ENCODE measurements at regions not wholly inside any gene's neighbourhood (a gene's known extent, or its start where the extent isn't known, plus 50 kb on each side); places are given as distances from the start of the nearest gene placed in this dataset.

- H3K9ac ChIP-seq, result no peak overlapping the region
- no peak overlapping the region for H3K27ac ChIP-seq (ENCODE audit: low read depth in 2 of 2, low read length in 1 of 2)
- H3F3A ChIP-seq (replicated peaks; ENCODE audit: insufficient read depth), result no peaks in the 10 kb centered on the region
- DNase-seq, result no peak
- H3K9me3 ChIP-seq, result no peaks in the 10 kb centered on the region
- H4K20me1 ChIP-seq (ENCODE audit: insufficient read depth), result no peaks in the 10 kb centered on the region
- no peaks in the 10 kb centered on the region; a peak in 1 of 4 replicates for H3K4me1 ChIP-seq (ENCODE audit: control insufficient read depth in 1 of 2, insufficient read depth in 2 of 2, low read depth in 1 of 2, low read length in 1 of 2)
- TF ChIP-seq EP300 (IDR thresholded peaks at IDR 0.05; ENCODE audit: borderline replicate concordance in 1 of 2, low read depth in 1 of 2, low read length in 1 of 2) (no peak), EZH2phosphoT487 (IDR thresholded peaks at IDR 0.05; ENCODE audit: borderline replicate concordance, low read depth) (no peak), RXRA (IDR thresholded peaks at IDR 0.05; ENCODE audit: borderline replicate concordance, low read depth) (no peak), CTCF (IDR thresholded peaks at IDR 0.05) (no peak), POLR2AphosphoS5 (IDR thresholded peaks at IDR 0.05; ENCODE audit: low read depth, low read length) (no peak), CHD2 (IDR thresholded peaks at IDR 0.05; ENCODE audit: low read length, partially characterized antibody) (no peak), SIN3A (IDR thresholded peaks at IDR 0.05; ENCODE audit: borderline replicate concordance, low read depth, low read length) (no peak)
- TF ChIP-seq, protein P1, sequence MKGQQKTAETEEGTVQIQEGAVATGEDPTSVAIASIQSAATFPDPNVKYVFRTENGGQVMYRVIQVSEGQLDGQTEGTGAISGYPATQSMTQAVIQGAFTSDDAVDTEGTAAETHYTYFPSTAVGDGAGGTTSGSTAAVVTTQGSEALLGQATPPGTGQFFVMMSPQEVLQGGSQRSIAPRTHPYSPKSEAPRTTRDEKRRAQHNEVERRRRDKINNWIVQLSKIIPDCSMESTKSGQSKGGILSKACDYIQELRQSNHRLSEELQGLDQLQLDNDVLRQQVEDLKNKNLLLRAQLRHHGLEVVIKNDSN (IDR thresholded peaks at IDR 0.05; ENCODE audit: borderline replicate concordance, low read depth), result no peak
- CTCF ChIA-PET, result no interaction called here
- H3K4me3 ChIP-seq (ENCODE audit: low read depth in 2 of 2, low read length in 1 of 2), result no peak overlapping the region
- no peaks in the 10 kb centered on the region for H3K9me2 ChIP-seq
- WGBS (ENCODE audit: low lambda C conversion rate), result 84% methylated on average over 4 of the region's 4 CpGs
- POLR2A ChIA-PET, result no interaction called here
- no peak overlapping the region for H3K4me2 ChIP-seq
- H2AFZ ChIP-seq (ENCODE audit: low read depth), result no peak overlapping the region
- H3K36me3 ChIP-seq (replicated peaks in 1 of 2; ENCODE audit: control insufficient read depth in 1 of 2, insufficient read depth in 2 of 2, low read length in 1 of 2), result no peaks in the 10 kb centered on the region
- no peaks in the 10 kb centered on the region for H3K79me2 ChIP-seq (ENCODE audit: insufficient read depth)
- no peaks in the 10 kb centered on the region for H3K27me3 ChIP-seq (ENCODE audit: insufficient read depth)
Measured at GRCh38 chr4:116323606-116324005, 761.8 kb downstream of the TRAM1L1 start.

DNA sequence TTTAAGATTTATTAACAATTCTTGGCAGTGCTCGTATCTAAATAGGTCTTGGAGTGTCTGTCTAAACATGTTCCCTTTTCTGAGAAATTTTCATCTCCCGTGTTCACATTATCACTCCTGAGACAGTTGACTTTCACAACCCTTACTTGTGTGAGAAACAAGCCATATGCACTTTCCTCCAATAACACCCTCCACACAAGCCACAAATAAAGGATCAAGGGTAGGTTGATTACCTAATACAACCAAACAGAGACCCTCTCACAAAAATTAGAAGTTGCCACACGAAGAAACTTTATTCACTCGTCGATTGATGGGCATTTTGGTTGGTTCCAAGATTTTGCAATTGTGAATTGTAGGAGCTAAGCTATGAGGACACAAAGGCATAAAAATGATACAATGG is 763.9 kb downstream of the TRAM1L1 start:
- Histone ChIP-seq H3F3A (replicated peaks; ENCODE audit: insufficient read depth) (no peaks in the 10 kb centered on the region), H3K9me3 (no peaks in the 10 kb centered on the region), H3K79me2 (ENCODE audit: insufficient read depth) (no peaks in the 10 kb centered on the region), H2AFZ (ENCODE audit: low read depth) (no peak overlapping the region), H3K36me3 (replicated peaks in 1 of 2; ENCODE audit: control insufficient read depth in 1 of 2, insufficient read depth in 2 of 2, low read length in 1 of 2) (no peaks in the 10 kb centered on the region), H3K27me3 (ENCODE audit: insufficient read depth) (no peaks in the 10 kb centered on the region), H3K4me3 (ENCODE audit: low read depth in 2 of 2, low read length in 1 of 2) (no peak overlapping the region), H3K4me1 (ENCODE audit: control insufficient read depth in 1 of 2, insufficient read depth in 2 of 2, low read depth in 1 of 2, low read length in 1 of 2) (no peaks in the 10 kb centered on the region; a peak in 1 of 4 replicates), H3K27ac (ENCODE audit: low read depth in 2 of 2, low read length in 1 of 2) (no peak overlapping the region), H4K20me1 (ENCODE audit: insufficient read depth) (no peaks in the 10 kb centered on the region), H3K9me2 (no peaks in the 10 kb centered on the region), H3K9ac (no peak overlapping the region), H3K4me2 (no peak overlapping the region)
- TF ChIP-seq NFIC (IDR thresholded peaks at IDR 0.05; ENCODE audit: borderline replicate concordance) (no peak), RFX5 (IDR thresholded peaks at IDR 0.05; ENCODE audit: low read length) (no peak)
- ChIA-PET POLR2A (no interaction called here), CTCF (interaction anchor here (0.8 kb wide), 1 partner anchor 764 kb away, joined by 3 read pairs; the partner anchor contains the start of gene TRAM1L1)
- DNase-seq, result no peak
- 80% methylated on average over 5 of the region's 5 CpGs for WGBS (ENCODE audit: low lambda C conversion rate)
